Vagina (tissue), 2 donors: ENCODE measurements at regions not wholly inside any gene's neighbourhood (a gene's known extent, or its start where the extent isn't known, plus 50 kb on each side); places are given as distances from the start of the nearest gene placed in this dataset.

Source experiments
- POLR2A ChIP-seq, 2 donors: fragments of 450-650 bp; IDR thresholded peaks; one replicate each; pipeline ENCODE4 v1.6.1; 2017; ENCODE audit warnings: antibody characterized with exemption in 2 of 2, mild to moderate bottlenecking in 2 of 2, moderate library complexity in 2 of 2
- POLR2AphosphoS5 ChIP-seq, 2 donors: sonication (generic); formaldehyde crosslinking; IDR thresholded peaks; one replicate each; pipeline ENCODE4 v1.9.0; 2017; ENCODE audit warnings: antibody characterized with exemption in 2 of 2, mild to moderate bottlenecking in 2 of 2, low read depth in 1 of 2; ENCODE audit not compliant: insufficient read depth in 1 of 2
- TF ChIP-seq, protein P1 (sequence below), 3 experiments: fragments of 450-650 bp in 2 of 3; fragments of 200-600 bp in 1 of 3; sonication (generic) in 1 of 3; IDR thresholded peaks; one replicate each; pipeline ENCODE4 v1.5.1; 2017 to 2019; ENCODE audit warnings: antibody characterized with exemption in 3 of 3, mild to moderate bottlenecking in 2 of 3, moderate library complexity in 2 of 3

DNA sequence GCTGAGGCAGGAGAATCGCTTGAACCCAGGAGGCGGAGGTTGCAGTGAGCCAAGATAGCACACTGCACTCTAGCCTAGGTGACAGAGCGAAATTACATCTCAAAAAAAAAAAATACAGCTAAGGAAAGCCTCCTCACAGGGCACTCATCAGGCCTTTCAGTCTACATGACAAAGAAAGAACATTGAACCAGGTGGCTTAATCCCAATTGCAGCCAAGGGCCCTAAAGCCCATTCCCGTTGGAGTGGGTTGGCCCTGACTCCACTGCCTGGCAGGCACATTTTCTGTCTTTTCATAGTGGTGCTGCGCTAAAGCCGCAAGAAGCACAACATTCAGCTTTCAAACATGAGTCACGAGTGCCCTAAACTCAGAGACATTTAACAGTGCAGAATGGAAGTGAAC is 372.5 kb downstream of the RNF144A start:
- TF ChIP-seq, protein P1, sequence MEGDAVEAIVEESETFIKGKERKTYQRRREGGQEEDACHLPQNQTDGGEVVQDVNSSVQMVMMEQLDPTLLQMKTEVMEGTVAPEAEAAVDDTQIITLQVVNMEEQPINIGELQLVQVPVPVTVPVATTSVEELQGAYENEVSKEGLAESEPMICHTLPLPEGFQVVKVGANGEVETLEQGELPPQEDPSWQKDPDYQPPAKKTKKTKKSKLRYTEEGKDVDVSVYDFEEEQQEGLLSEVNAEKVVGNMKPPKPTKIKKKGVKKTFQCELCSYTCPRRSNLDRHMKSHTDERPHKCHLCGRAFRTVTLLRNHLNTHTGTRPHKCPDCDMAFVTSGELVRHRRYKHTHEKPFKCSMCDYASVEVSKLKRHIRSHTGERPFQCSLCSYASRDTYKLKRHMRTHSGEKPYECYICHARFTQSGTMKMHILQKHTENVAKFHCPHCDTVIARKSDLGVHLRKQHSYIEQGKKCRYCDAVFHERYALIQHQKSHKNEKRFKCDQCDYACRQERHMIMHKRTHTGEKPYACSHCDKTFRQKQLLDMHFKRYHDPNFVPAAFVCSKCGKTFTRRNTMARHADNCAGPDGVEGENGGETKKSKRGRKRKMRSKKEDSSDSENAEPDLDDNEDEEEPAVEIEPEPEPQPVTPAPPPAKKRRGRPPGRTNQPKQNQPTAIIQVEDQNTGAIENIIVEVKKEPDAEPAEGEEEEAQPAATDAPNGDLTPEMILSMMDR (IDR thresholded peaks at IDR 0.05): no peak
- TF ChIP-seq POLR2AphosphoS5 (IDR thresholded peaks at IDR 0.05; ENCODE audit: insufficient read depth in 1 of 2, low read depth in 1 of 2) (no peak), POLR2A (IDR thresholded peaks at IDR 0.05) (no peak)
